ENCODE measurements at regions not wholly inside any gene's neighbourhood (a gene's known extent, or its start where the extent isn't known, plus 50 kb on each side); places are given as distances from the start of the nearest gene placed in this dataset.

DNA sequence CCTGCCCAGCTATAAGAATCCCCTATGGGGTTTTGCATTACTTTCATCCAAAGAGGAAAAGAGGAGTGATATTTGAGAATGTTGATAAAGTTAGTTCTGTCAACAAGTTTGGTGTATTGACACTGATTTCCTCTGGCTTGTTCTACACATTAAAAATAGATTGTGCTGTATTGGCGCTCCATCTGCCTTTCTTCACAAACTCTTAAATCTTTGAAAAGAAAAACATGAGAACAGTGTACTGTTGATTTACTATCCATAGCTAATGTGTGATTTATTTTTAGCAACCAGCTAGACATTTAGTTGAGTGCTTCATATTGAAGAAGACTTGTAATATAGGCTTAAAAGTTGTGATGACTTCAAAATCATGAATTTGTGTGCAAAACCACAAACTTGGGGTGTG lies 261.2 kb upstream of the ANKRD50 start:
- no peak overlapping the region for H3K27ac Mint-ChIP-seq
- no peaks in the 10 kb centered on the region for H3K36me3 Mint-ChIP-seq (ENCODE audit: low read depth)
- no peak overlapping the region for H3K4me3 Mint-ChIP-seq
- peaks cover 9% of the 10 kb centered on the region for H3K9me3 Mint-ChIP-seq
- no peaks in the 10 kb centered on the region for H3K27me3 Mint-ChIP-seq
- no peaks in the 10 kb centered on the region for H3K4me1 Mint-ChIP-seq (ENCODE audit: low read depth)
- intact Hi-C loops (cut with micrococcal nuclease): no loop called here

DNA sequence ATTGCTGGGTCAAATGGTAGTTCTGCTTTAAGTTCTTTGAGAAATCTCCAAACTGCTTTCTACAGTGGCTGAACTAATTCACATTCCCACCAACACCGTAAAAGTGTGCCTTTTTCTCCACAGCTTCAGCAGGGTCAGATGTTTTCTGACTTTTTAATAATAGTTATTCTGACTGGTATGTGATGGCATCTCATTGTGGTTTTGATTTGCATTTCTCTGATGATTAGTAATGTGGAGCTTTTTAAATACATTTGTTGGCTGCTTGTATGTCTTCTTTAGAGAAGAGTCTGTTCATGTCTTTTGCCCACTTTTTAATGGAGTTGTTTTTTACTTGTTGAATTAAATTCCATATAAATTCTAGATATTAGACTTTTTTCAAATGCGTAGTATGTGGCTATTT lies 257.5 kb upstream of the ANKRD50 start:
- H3K27ac Mint-ChIP-seq: no peak overlapping the region
- intact Hi-C loops (cut with micrococcal nuclease): no loop called here

DNA sequence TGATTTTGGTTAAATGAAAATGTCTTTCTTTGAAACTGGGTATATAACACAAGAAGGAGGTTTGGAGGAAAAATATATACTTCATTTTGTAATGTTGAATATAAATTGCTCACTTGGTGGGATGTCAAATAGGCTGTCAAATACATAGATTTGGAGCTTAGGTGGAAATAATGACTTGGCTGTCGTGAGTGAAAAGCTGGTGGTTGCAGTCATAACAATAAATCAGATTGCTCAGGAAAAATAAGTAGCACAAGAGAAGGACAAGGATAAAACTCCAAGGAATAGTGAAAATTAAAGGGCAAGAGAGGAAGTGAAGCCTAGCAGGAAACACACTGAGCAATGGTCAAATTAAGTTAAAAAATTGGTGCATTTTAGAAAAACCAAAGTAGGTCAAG lies 253.0 kb upstream of the ANKRD50 start:
- no peaks in the 10 kb centered on the region for H3K27me3 Mint-ChIP-seq
- H3K36me3 Mint-ChIP-seq (ENCODE audit: low read depth): no peaks in the 10 kb centered on the region
- no peak overlapping the region for H3K4me3 Mint-ChIP-seq
- intact Hi-C loops (cut with micrococcal nuclease): no loop called here
- no peak overlapping the region for H3K27ac Mint-ChIP-seq
- peaks cover 30% of the 10 kb centered on the region for H3K9me3 Mint-ChIP-seq
- no peaks in the 10 kb centered on the region for H3K4me1 Mint-ChIP-seq (ENCODE audit: low read depth)

More for the DNA sequence above, 257.5 kb upstream of the ANKRD50 start:
- H3K36me3 Mint-ChIP-seq (ENCODE audit: low read depth): no peaks in the 10 kb centered on the region
- H3K4me1 Mint-ChIP-seq (ENCODE audit: low read depth): no peaks in the 10 kb centered on the region
- peaks cover 9% of the 10 kb centered on the region for H3K9me3 Mint-ChIP-seq
- no peak overlapping the region for H3K4me3 Mint-ChIP-seq
- H3K27me3 Mint-ChIP-seq: no peaks in the 10 kb centered on the region

DNA sequence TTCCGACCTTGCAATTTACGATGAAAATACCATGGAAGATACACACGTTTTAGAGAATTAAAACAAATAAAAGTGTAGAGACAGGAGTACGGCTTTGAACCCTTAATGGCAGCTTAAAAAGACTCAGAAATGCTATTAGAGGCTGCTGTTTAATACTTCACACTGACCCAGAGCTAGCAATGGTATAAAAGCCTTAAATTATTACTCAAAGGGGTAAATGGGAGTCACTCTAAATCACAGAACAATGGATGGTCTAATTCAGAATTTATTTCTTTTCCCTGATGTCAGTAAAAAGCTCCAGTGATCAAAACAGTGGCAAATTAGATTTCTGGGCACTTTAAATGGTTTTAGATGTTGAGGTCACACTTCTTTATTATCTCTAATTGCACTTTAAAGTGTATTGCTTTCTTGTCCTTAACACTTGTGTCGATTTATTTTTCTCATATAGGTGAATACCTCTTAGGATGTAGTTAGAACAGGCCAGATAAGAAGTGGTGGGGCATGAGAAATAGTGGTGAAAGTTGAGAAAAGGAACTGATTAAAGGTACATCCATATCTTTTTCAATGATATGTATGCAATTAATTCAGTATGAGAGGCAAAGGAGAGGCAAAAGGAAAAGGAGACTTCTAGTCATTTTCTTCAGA lies 252.4 kb upstream of the ANKRD50 start:
- Mint-ChIP-seq H3K27me3 (no peaks in the 10 kb centered on the region), H3K9me3 (peaks cover 35% of the 10 kb centered on the region), H3K4me1 (ENCODE audit: low read depth) (no peaks in the 10 kb centered on the region), H3K27ac (no peak overlapping the region), H3K36me3 (ENCODE audit: low read depth) (no peaks in the 10 kb centered on the region), H3K4me3 (no peak overlapping the region)
- intact Hi-C loops (cut with micrococcal nuclease): no loop called here

DNA sequence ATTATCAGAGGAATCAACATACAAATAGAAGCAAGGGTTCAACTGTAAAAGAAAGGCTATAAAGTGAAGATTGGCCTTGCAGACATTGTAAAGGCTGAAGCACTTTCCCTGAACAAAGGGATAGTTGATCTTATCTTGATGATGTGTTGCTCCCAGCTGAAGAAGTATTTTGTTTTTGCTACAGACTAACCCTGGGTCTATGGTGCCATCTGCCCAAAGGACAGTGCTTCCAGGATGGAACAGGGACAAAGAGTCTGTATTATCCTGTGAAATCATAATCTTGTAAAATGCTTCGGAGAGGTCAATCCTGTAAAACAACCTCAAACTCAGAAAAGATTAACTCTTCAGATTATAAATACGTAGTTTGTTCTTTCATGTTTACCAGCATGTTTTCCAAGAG lies 251.7 kb upstream of the ANKRD50 start:
- H3K36me3 Mint-ChIP-seq (ENCODE audit: low read depth): no peaks in the 10 kb centered on the region
- H3K4me3 Mint-ChIP-seq: no peak overlapping the region
- peaks cover 33% of the 10 kb centered on the region for H3K9me3 Mint-ChIP-seq
- H3K27me3 Mint-ChIP-seq: no peaks in the 10 kb centered on the region
- intact Hi-C loops (cut with micrococcal nuclease): no loop called here
- no peak overlapping the region for H3K27ac Mint-ChIP-seq
- H3K4me1 Mint-ChIP-seq (ENCODE audit: low read depth): no peaks in the 10 kb centered on the region

DNA sequence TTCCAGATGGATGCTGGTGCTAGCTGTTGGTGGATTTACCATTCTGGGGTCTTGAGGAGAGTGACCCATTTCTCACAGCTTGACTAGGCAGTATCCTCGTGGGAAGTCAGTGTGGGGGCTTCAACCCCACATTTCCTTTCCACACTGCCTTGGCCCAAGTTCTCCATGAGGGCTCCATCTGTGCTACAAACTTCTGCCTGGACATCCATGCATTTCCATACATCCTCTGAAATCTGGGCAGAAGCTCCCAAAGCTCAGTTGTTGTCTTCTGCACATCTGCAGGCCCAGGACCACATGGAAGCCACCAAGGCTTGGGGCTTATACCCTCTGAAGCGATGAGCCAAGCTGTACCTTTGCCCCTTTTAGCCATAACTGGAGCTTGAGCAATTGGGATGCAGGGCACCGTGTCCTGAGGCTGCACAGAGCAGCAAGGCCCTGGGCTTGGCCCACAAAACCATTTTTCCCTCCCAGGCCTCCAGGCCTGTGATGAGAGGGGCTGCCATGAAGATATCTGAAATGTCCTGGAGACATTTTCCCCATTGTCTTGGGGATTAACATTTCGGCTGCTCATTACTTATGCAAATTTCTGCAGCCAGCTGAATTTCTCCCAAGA lies 248.7 kb upstream of the ANKRD50 start:
- Mint-ChIP-seq H3K4me3 (no peak overlapping the region), H3K9me3 (peaks cover 31% of the 10 kb centered on the region), H3K27me3 (no peaks in the 10 kb centered on the region), H3K27ac (no peak overlapping the region), H3K36me3 (ENCODE audit: low read depth) (no peaks in the 10 kb centered on the region), H3K4me1 (ENCODE audit: low read depth) (no peaks in the 10 kb centered on the region)
- intact Hi-C loops (cut with micrococcal nuclease): no loop called here

DNA sequence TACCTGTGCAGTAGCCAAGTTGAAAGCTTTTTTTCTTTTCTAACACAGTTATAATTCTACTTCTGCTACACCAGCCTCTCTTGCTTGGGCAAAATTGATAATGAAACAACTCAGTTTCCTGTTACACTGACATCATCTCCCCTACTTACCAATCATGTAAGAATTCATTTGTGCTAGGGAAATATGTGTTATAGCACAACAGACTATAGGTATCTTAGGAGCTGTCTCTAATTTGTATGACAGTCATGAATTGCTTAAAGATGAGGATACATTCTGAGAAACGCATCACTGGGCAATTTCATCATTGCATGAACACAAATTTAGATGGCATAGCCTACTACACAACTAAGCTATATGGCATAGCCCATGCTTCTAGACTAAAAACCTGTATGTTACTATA lies 246.3 kb upstream of the ANKRD50 start:
- Mint-ChIP-seq H3K27me3 (no peaks in the 10 kb centered on the region), H3K4me3 (no peak overlapping the region)

DNA sequence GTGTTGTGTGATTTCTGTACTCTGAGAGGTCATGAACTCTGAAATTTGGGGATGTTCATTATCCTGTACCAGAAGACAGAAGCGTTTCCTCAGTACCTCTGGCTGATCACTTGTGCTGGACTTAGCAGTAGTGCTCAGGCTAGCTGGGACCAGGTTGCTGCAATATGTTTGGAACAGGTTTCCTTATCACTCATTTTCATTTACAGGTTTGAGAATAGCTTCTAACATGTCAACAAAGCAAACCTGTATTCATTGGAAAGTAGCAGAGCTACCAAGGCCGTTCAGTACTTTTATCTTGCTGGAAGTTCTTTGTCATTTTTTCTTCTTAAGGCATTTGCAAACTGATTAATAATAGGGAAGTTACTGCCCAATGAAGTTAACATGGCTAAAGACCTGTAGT lies 242.9 kb upstream of the ANKRD50 start:
- H3K36me3 Mint-ChIP-seq (ENCODE audit: low read depth): no peaks in the 10 kb centered on the region
- intact Hi-C loops (cut with micrococcal nuclease): no loop called here
- peaks cover 19% of the 10 kb centered on the region for H3K9me3 Mint-ChIP-seq
- no peaks in the 10 kb centered on the region for H3K4me1 Mint-ChIP-seq (ENCODE audit: low read depth)
- no peak overlapping the region for H3K27ac Mint-ChIP-seq
- no peak overlapping the region for H3K4me3 Mint-ChIP-seq
- no peaks in the 10 kb centered on the region for H3K27me3 Mint-ChIP-seq

More for the DNA sequence above, 246.3 kb upstream of the ANKRD50 start:
- Mint-ChIP-seq H3K9me3 (peaks cover 31% of the 10 kb centered on the region), H3K36me3 (ENCODE audit: low read depth) (no peaks in the 10 kb centered on the region), H3K4me1 (ENCODE audit: low read depth) (no peaks in the 10 kb centered on the region), H3K27ac (no peak overlapping the region)
- intact Hi-C loops (cut with micrococcal nuclease): no loop called here

DNA sequence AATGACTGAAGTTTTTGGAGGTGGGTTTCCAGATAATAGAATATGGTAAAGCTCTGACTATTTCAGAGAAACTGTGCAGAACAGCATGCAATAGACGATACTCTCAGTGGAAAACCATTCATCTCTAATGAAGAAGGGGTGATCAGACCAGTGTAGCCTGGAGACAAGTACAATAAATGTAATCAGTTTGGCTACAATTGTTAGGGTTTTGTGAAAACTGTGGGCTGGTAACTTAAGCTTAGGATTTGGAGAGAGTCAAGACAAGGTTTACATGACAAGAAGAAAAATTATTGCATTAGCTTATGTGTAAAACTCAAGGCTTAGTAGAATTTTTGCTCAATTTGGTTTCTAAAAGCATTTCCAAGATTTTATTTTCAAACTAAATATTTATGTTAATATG lies 241.5 kb upstream of the ANKRD50 start:
- Mint-ChIP-seq H3K4me3 (no peak overlapping the region), H3K27ac (no peak overlapping the region), H3K4me1 (ENCODE audit: low read depth) (no peaks in the 10 kb centered on the region), H3K36me3 (ENCODE audit: low read depth) (no peaks in the 10 kb centered on the region), H3K9me3 (peaks cover 9% of the 10 kb centered on the region), H3K27me3 (no peaks in the 10 kb centered on the region)
- intact Hi-C loops (cut with micrococcal nuclease): no loop called here

DNA sequence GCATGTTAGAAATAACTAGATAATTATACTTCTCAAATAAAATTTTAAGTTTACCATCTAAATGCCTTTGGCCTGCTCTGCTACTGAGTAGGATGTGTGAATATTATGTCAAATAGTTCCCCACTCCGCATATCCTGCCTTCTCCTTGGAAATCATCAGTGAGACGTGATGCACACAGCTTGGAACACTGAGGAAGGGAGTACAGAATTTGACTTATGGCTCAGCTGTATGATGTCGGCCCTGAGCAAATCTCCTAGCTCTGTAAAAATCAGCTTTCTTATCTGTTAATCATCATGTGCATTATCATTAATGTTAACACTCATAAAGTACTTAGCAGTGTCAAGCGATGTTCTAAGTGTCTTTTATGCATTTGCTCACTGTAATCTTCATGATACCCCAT lies 241.0 kb upstream of the ANKRD50 start:
- intact Hi-C loops (cut with micrococcal nuclease): no loop called here
- Mint-ChIP-seq H3K27me3 (no peaks in the 10 kb centered on the region), H3K4me3 (no peak overlapping the region), H3K9me3 (peaks cover 9% of the 10 kb centered on the region), H3K36me3 (ENCODE audit: low read depth) (no peaks in the 10 kb centered on the region), H3K27ac (no peak overlapping the region), H3K4me1 (ENCODE audit: low read depth) (no peaks in the 10 kb centered on the region)

DNA sequence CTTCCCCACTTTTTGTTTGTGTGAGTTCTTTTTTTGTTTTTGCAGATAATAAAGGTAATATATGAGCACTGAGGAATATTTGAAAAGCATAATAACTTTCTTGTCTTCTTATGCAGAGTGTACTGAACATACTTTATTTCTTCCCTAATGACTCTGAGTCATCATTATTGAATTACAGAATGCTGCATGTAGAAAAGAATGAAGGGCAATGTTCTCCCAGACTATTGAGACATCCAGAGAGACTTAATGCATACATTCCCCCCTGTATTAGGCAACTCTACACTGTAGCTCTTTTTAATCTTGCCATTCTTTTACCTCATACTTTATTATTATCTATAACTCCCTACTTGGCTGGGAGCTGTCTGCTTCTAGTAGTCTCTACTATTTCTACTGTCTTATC lies 240.5 kb upstream of the ANKRD50 start:
- Mint-ChIP-seq H3K4me1 (ENCODE audit: low read depth) (no peaks in the 10 kb centered on the region), H3K9me3 (peaks cover 9% of the 10 kb centered on the region), H3K27me3 (no peaks in the 10 kb centered on the region), H3K36me3 (ENCODE audit: low read depth) (no peaks in the 10 kb centered on the region), H3K4me3 (no peak overlapping the region), H3K27ac (no peak overlapping the region)
- intact Hi-C loops (cut with micrococcal nuclease): no loop called here

DNA sequence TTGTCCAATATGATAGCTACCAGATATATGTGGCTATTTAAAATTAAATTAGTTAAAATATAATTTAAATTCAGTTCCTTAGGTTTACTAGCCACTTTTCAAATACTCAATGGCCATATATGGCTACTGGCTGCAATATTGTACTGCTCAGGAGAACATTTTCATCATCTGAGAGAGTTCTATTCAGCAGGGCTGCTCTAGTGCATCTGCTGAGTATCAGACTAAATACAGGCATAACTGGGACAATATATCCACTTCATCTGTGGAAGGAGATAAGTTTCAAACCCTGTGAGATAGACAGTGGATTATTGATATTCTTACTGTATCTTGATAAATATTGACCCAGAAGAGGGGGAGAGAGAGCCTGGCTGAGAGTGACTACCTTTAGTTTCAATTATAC lies 240.1 kb upstream of the ANKRD50 start:
- Mint-ChIP-seq H3K4me3 (no peak overlapping the region), H3K9me3 (peaks cover 9% of the 10 kb centered on the region), H3K4me1 (ENCODE audit: low read depth) (no peaks in the 10 kb centered on the region), H3K27ac (no peak overlapping the region), H3K27me3 (no peaks in the 10 kb centered on the region), H3K36me3 (ENCODE audit: low read depth) (no peaks in the 10 kb centered on the region)
- intact Hi-C loops (cut with micrococcal nuclease): no loop called here

DNA sequence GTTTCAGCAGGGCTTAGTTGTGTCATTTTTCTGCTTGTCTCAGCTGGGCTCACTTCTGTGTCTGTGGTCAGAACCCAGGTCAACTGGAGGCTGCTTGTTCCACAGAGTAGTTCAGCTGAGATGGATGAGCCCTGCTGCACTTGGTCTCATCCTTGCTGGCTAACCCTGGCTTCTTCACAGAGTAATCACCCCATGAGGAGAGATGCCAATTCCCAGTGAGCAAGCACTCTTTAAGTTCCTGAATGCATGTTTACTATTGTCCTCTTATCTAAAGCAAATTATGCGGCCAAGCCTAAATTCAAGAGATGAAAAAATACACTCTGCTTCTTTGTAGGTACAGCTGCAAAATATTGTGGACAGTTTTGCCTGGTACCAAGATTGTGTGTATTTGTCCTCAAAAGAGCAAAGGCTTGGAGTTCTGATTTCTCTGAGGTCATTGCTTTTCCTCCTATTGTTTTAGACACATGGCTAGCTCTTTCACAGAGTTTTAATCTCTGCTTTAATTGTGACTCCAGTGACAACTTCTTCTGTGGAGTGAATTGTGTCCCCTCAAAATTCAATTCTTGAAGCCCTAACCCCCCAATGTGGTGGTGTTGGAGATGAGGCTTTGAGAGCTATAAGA lies 236.6 kb upstream of the ANKRD50 start:
- Mint-ChIP-seq H3K27ac (no peak overlapping the region), H3K9me3 (peaks cover 9% of the 10 kb centered on the region), H3K27me3 (no peaks in the 10 kb centered on the region), H3K4me3 (no peak overlapping the region), H3K4me1 (ENCODE audit: low read depth) (no peaks in the 10 kb centered on the region), H3K36me3 (ENCODE audit: low read depth) (no peaks in the 10 kb centered on the region)
- intact Hi-C loops (cut with micrococcal nuclease): no loop called here

DNA sequence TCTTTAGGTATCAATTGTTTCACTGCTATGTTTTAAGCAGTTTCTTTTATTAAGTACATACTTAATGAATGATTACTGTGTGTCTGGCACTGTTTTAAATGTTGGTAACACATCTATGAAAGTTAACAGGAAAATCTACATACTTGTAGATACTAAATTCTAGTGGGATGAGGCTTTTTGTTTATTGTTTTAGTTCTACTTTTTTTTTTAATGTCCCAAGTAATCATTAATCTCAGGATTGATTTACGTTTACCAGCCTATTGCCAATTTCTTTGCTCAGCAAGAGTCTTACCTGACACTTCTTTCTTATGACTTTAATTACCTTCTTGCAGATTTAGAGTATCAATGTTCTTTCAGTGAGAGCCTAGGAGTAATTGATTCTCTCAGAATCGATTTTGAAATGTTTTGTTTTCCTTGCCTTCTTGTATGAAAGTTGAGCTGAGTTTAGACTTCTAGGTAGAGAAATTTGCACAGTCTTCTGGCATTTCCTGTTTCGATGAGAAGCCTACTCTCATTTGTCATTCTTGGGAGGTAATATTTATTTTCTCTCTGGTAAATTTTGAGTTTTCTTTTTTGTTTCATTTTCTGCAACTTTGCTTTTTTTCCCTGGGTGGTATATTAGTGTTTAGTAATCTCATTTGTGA lies 235.2 kb upstream of the ANKRD50 start:
- Mint-ChIP-seq H3K4me3 (no peak overlapping the region), H3K27me3 (no peaks in the 10 kb centered on the region), H3K9me3 (peaks cover 20% of the 10 kb centered on the region), H3K27ac (no peak overlapping the region), H3K36me3 (ENCODE audit: low read depth) (no peaks in the 10 kb centered on the region), H3K4me1 (ENCODE audit: low read depth) (no peaks in the 10 kb centered on the region)
- intact Hi-C loops (cut with micrococcal nuclease): no loop called here

Data from dendritic cell treated with granulocyte-macrophage colony-stimulating factor and Interleukin-4, amounts not matched to agents 40 ng/mL and 50 ng/mL, for 4 days (primary cell).